ENCODE measurements at regions not wholly inside any gene's neighbourhood (a gene's known extent, or its start where the extent isn't known, plus 50 kb on each side); places are given as distances from the start of the nearest gene placed in this dataset.

- Histone ChIP-seq H3K4me2 (ENCODE audit: low read length) (no peak overlapping the region), H3K27me3 (ENCODE audit: control insufficient read depth, insufficient read depth, low read length) (no peaks in the 10 kb centered on the region), H3K9ac (ENCODE audit: low read depth, low read length) (no peak overlapping the region), H3K4me1 (ENCODE audit: control insufficient read depth, insufficient read depth, low read length) (no peaks in the 10 kb centered on the region), H3K36me3 (ENCODE audit: insufficient read depth, low read length) (no peaks in the 10 kb centered on the region), H3K9me3 (replicated peaks; ENCODE audit: low read length) (peaks cover 3% of the 10 kb centered on the region), H3K4me3 (ENCODE audit: low read length) (no peak overlapping the region)
These were observed 144.9 kb upstream of the ZNF507 start for GRCh38 chr19:32200312-32201038.

GRCh38 chr19:32201211-32201610 is 144.2 kb upstream of the ZNF507 start:
- no peak overlapping the region for H3K9ac ChIP-seq (ENCODE audit: low read depth, low read length)
- no peaks in the 10 kb centered on the region for H3K36me3 ChIP-seq (ENCODE audit: insufficient read depth, low read length)
- no peaks in the 10 kb centered on the region for H3K4me1 ChIP-seq (ENCODE audit: control insufficient read depth, insufficient read depth, low read length)
- no peak overlapping the region for H3K4me2 ChIP-seq (ENCODE audit: low read length)
- no peak overlapping the region for H3K4me3 ChIP-seq (ENCODE audit: low read length)
- no peaks in the 10 kb centered on the region for H3K27me3 ChIP-seq (ENCODE audit: control insufficient read depth, insufficient read depth, low read length)
- H3K9me3 ChIP-seq (replicated peaks; ENCODE audit: low read length), result peaks cover 3% of the 10 kb centered on the region

GRCh38 chr19:32201636-32202051 is 143.8 kb upstream of the ZNF507 start:
- no peak overlapping the region for H3K9ac ChIP-seq (ENCODE audit: low read depth, low read length)
- no peaks in the 10 kb centered on the region for H3K4me1 ChIP-seq (ENCODE audit: control insufficient read depth, insufficient read depth, low read length)

GRCh38 chr19:32202244-32202643 is 143.2 kb upstream of the ZNF507 start:
- H3K36me3 ChIP-seq (ENCODE audit: insufficient read depth, low read length), result no peaks in the 10 kb centered on the region
- H3K9me3 ChIP-seq (replicated peaks; ENCODE audit: low read length), result peaks cover 3% of the 10 kb centered on the region
- H3K4me2 ChIP-seq (ENCODE audit: low read length), result no peak overlapping the region
- no peaks in the 10 kb centered on the region for H3K27me3 ChIP-seq (ENCODE audit: control insufficient read depth, insufficient read depth, low read length)
- H3K4me3 ChIP-seq (ENCODE audit: low read length), result no peak overlapping the region
- no peaks in the 10 kb centered on the region for H3K4me1 ChIP-seq (ENCODE audit: control insufficient read depth, insufficient read depth, low read length)
- no peak overlapping the region for H3K9ac ChIP-seq (ENCODE audit: low read depth, low read length)

More at GRCh38 chr19:32201636-32202051, 143.8 kb upstream of the ZNF507 start:
- H3K4me3 ChIP-seq (ENCODE audit: low read length), result no peak overlapping the region
- H3K4me2 ChIP-seq (ENCODE audit: low read length), result no peak overlapping the region
- peaks cover 3% of the 10 kb centered on the region for H3K9me3 ChIP-seq (replicated peaks; ENCODE audit: low read length)
- H3K27me3 ChIP-seq (ENCODE audit: control insufficient read depth, insufficient read depth, low read length), result no peaks in the 10 kb centered on the region
- no peaks in the 10 kb centered on the region for H3K36me3 ChIP-seq (ENCODE audit: insufficient read depth, low read length)

- no peak overlapping the region for H3K4me2 ChIP-seq (ENCODE audit: low read length)
- H3K27me3 ChIP-seq (ENCODE audit: control insufficient read depth, insufficient read depth, low read length), result no peaks in the 10 kb centered on the region
- no peaks in the 10 kb centered on the region for H3K4me1 ChIP-seq (ENCODE audit: control insufficient read depth, insufficient read depth, low read length)
- H3K9me3 ChIP-seq (replicated peaks; ENCODE audit: low read length), result peaks cover 3% of the 10 kb centered on the region
- no peaks in the 10 kb centered on the region for H3K36me3 ChIP-seq (ENCODE audit: insufficient read depth, low read length)
- no peak overlapping the region for H3K9ac ChIP-seq (ENCODE audit: low read depth, low read length)
- no peak overlapping the region for H3K4me3 ChIP-seq (ENCODE audit: low read length)
These were observed 142.2 kb upstream of the ZNF507 start for GRCh38 chr19:32203161-32203560.

GRCh38 chr19:32206065-32206464 is 139.3 kb upstream of the ZNF507 start:
- H3K9ac ChIP-seq (ENCODE audit: low read depth, low read length), result no peak overlapping the region
- H3K4me1 ChIP-seq (ENCODE audit: control insufficient read depth, insufficient read depth, low read length), result no peaks in the 10 kb centered on the region
- no peaks in the 10 kb centered on the region for H3K36me3 ChIP-seq (ENCODE audit: insufficient read depth, low read length)
- peaks cover 3% of the 10 kb centered on the region for H3K9me3 ChIP-seq (replicated peaks; ENCODE audit: low read length)
- H3K4me2 ChIP-seq (ENCODE audit: low read length), result no peak overlapping the region
- no peak overlapping the region for H3K4me3 ChIP-seq (ENCODE audit: low read length)
- H3K27me3 ChIP-seq (ENCODE audit: control insufficient read depth, insufficient read depth, low read length), result no peaks in the 10 kb centered on the region

- H3K4me1 ChIP-seq (ENCODE audit: control insufficient read depth, insufficient read depth, low read length), result no peaks in the 10 kb centered on the region
- no peaks in the 10 kb centered on the region for H3K27me3 ChIP-seq (ENCODE audit: control insufficient read depth, insufficient read depth, low read length)
- no peak overlapping the region for H3K4me3 ChIP-seq (ENCODE audit: low read length)
- peaks cover 2% of the 10 kb centered on the region for H3K9me3 ChIP-seq (replicated peaks; ENCODE audit: low read length)
- H3K36me3 ChIP-seq (ENCODE audit: insufficient read depth, low read length), result no peaks in the 10 kb centered on the region
- no peak overlapping the region for H3K4me2 ChIP-seq (ENCODE audit: low read length)
- no peak overlapping the region for H3K9ac ChIP-seq (ENCODE audit: low read depth, low read length)
These were observed 137.3 kb upstream of the ZNF507 start for GRCh38 chr19:32208060-32208459.

- no peaks in the 10 kb centered on the region for H3K9me3 ChIP-seq (replicated peaks; ENCODE audit: low read length)
- H3K9ac ChIP-seq (ENCODE audit: low read depth, low read length), result no peak overlapping the region
- H3K27me3 ChIP-seq (ENCODE audit: control insufficient read depth, insufficient read depth, low read length), result no peaks in the 10 kb centered on the region
- H3K36me3 ChIP-seq (ENCODE audit: insufficient read depth, low read length), result no peaks in the 10 kb centered on the region
- H3K4me1 ChIP-seq (ENCODE audit: control insufficient read depth, insufficient read depth, low read length), result no peaks in the 10 kb centered on the region
- H3K4me2 ChIP-seq (ENCODE audit: low read length), result no peak overlapping the region
- H3K4me3 ChIP-seq (ENCODE audit: low read length), result no peak overlapping the region
These were observed 126.0 kb upstream of the ZNF507 start for GRCh38 chr19:32219392-32219791.

GRCh38 chr19:32219881-32220472 is 125.4 kb upstream of the ZNF507 start:
- no peaks in the 10 kb centered on the region for H3K4me1 ChIP-seq (ENCODE audit: control insufficient read depth, insufficient read depth, low read length)
- no peak overlapping the region for H3K9ac ChIP-seq (ENCODE audit: low read depth, low read length)
- H3K27me3 ChIP-seq (ENCODE audit: control insufficient read depth, insufficient read depth, low read length), result peaks cover 3% of the 10 kb centered on the region
- no peak overlapping the region for H3K4me2 ChIP-seq (ENCODE audit: low read length)
- H3K9me3 ChIP-seq (replicated peaks; ENCODE audit: low read length), result no peaks in the 10 kb centered on the region
- no peaks in the 10 kb centered on the region for H3K36me3 ChIP-seq (ENCODE audit: insufficient read depth, low read length)
- no peak overlapping the region for H3K4me3 ChIP-seq (ENCODE audit: low read length)

- Histone ChIP-seq H3K4me3 (ENCODE audit: low read length) (no peak overlapping the region), H3K4me1 (ENCODE audit: control insufficient read depth, insufficient read depth, low read length) (no peaks in the 10 kb centered on the region), H3K9ac (ENCODE audit: low read depth, low read length) (no peak overlapping the region), H3K27me3 (ENCODE audit: control insufficient read depth, insufficient read depth, low read length) (peaks cover 4% of the 10 kb centered on the region), H3K36me3 (ENCODE audit: insufficient read depth, low read length) (no peaks in the 10 kb centered on the region), H3K4me2 (ENCODE audit: low read length) (no peak overlapping the region), H3K9me3 (replicated peaks; ENCODE audit: low read length) (no peaks in the 10 kb centered on the region)
These were observed 124.5 kb upstream of the ZNF507 start for GRCh38 chr19:32220951-32221350.

- H3K4me2 ChIP-seq (ENCODE audit: low read length), result no peak overlapping the region
- H3K9ac ChIP-seq (ENCODE audit: low read depth, low read length), result no peak overlapping the region
- no peaks in the 10 kb centered on the region for H3K4me1 ChIP-seq (ENCODE audit: control insufficient read depth, insufficient read depth, low read length)
- H3K36me3 ChIP-seq (ENCODE audit: insufficient read depth, low read length), result no peaks in the 10 kb centered on the region
- no peak overlapping the region for H3K4me3 ChIP-seq (ENCODE audit: low read length)
- H3K9me3 ChIP-seq (replicated peaks; ENCODE audit: low read length), result no peaks in the 10 kb centered on the region
- H3K27me3 ChIP-seq (ENCODE audit: control insufficient read depth, insufficient read depth, low read length), result peaks cover 9% of the 10 kb centered on the region
These were observed 122.9 kb upstream of the ZNF507 start for GRCh38 chr19:32222556-32222955.

GRCh38 chr19:32223106-32223505 is 122.3 kb upstream of the ZNF507 start:
- Histone ChIP-seq H3K9ac (ENCODE audit: low read depth, low read length) (no peak overlapping the region), H3K4me3 (ENCODE audit: low read length) (no peak overlapping the region), H3K36me3 (ENCODE audit: insufficient read depth, low read length) (no peaks in the 10 kb centered on the region), H3K27me3 (ENCODE audit: control insufficient read depth, insufficient read depth, low read length) (peaks cover 9% of the 10 kb centered on the region), H3K4me1 (ENCODE audit: control insufficient read depth, insufficient read depth, low read length) (no peaks in the 10 kb centered on the region), H3K4me2 (ENCODE audit: low read length) (no peak overlapping the region), H3K9me3 (replicated peaks; ENCODE audit: low read length) (no peaks in the 10 kb centered on the region)

Measured in skeletal muscle satellite cell (primary cell).